K562 (cell line): ENCODE measurements at regions not wholly inside any gene's neighbourhood (a gene's known extent, or its start where the extent isn't known, plus 50 kb on each side); places are given as distances from the start of the nearest gene placed in this dataset.
A peak's percentile ranks its signal among the peaks of the same experiment; 100 is the strongest.

Source experiments
- ATAC-seq: fragments of 200-7000 bp; cut with Tn5 transposase; 3 replicates; pipeline ENCODE4 v1.9.1; 2020; ENCODE audit warnings: moderate library complexity
- BruUV-seq: library from RNA; stranded (reverse); fragments of 400-500 nt; replicated peaks from 2 replicates; lab custom pipeline; 2021; lab: Mats Ljungman, UMichigan
- CTCF ChIA-PET: fragments of 300-600 bp; formaldehyde crosslinking; extraction: SDS; loops from one replicate; lab custom pipeline; 2021; ENCODE audit warnings: low intra/inter-chr PET ratio; lab: Yijun Ruan, JAX
- POLR2A ChIA-PET: fragments of 300-600, 350-650 bp; sonication (Branson Sonifier 250); formaldehyde crosslinking; extraction: SDS; loops from one replicate; lab custom pipeline; 2021; ENCODE audit warnings: antibody characterized with exemption, inconsistent platforms; lab: Yijun Ruan, JAX
- DNase-seq, 4 experiments: peaks; one replicate each; pipeline versions ENCODE4 v3.0.0 to v3.0.0-alpha.2; 2011 to 2018; ENCODE audit warnings: low spot score in 3 of 4, mixed read lengths in 3 of 4; ENCODE audit errors: extremely low read depth in 1 of 4
- FAIRE-seq: peaks from 2 replicates; lab custom pipeline; 2011; peaks lifted over from hg19 to GRCh38; lab: Jason Lieb, UNC
- H2AFZ ChIP-seq: 2 replicates; pipeline ENCODE4 v1.6.0; 2011; ENCODE audit warnings: low read depth, low read length, control low read depth, inconsistent platforms
- H3K27ac ChIP-seq: fragments of 200-600 bp; 3 replicates; pipeline ENCODE4 v1.8.0; 2011; ENCODE audit warnings: low read depth, mild to moderate bottlenecking, control low read depth, inconsistent platforms, low read length, moderate library complexity, mixed read lengths; ENCODE audit errors: extremely low read depth
- H3K27me3 ChIP-seq, 2 experiments: fragments of 300-600 bp in 1 of 2; 2 replicates in 1 of 2; 3 replicates in 1 of 2; pipeline versions ENCODE4 v1.6.0 to v1.8.0; 2011; ENCODE audit warnings: inconsistent platforms in 2 of 2, low read length in 2 of 2, mild to moderate bottlenecking in 1 of 2, mixed read lengths in 1 of 2, moderate library complexity in 1 of 2; ENCODE audit not compliant: control insufficient read depth in 2 of 2, insufficient read depth in 2 of 2
- H3K36me3 ChIP-seq: fragments of 300-600 bp; 3 replicates; pipeline ENCODE4 v1.8.0; 2011; ENCODE audit warnings: mild to moderate bottlenecking, low read length, inconsistent platforms; ENCODE audit not compliant: control insufficient read depth, insufficient read depth
- H3K4me1 ChIP-seq, 2 experiments: fragments of 200-600 bp in 1 of 2; replicated peaks in 1 of 2; 2 replicates in 1 of 2; 3 replicates in 1 of 2; pipeline versions ENCODE4 v1.5.1 to v1.8.0; 2011; ENCODE audit warnings: inconsistent platforms in 2 of 2, low read length in 2 of 2, mild to moderate bottlenecking in 1 of 2, mixed read lengths in 1 of 2, moderate library complexity in 1 of 2; ENCODE audit not compliant: control insufficient read depth in 2 of 2, insufficient read depth in 2 of 2
- H3K4me2 ChIP-seq: 2 replicates; pipeline ENCODE4 v1.6.1; 2011; ENCODE audit warnings: low read length, control low read depth, inconsistent platforms, mixed read lengths; ENCODE audit not compliant: insufficient read depth
- H3K4me3 ChIP-seq: fragments of 200-600 bp; sonication (generic), shearing (Covaris generic); 2 replicates; pipeline ENCODE4 v1.5.1; 2016; ENCODE audit warnings: control low read depth, inconsistent platforms
- H3K79me2 ChIP-seq: fragments of 200-600 bp; 3 replicates; pipeline ENCODE4 v1.8.0; 2011; ENCODE audit warnings: low read length, inconsistent platforms; ENCODE audit not compliant: control insufficient read depth, insufficient read depth
- H3K9ac ChIP-seq, 2 experiments: 2 replicates each; pipeline versions ENCODE4 v1.6.0 to v1.6.1; 2011; ENCODE audit warnings: low read depth in 2 of 2, low read length in 2 of 2, control low read depth in 1 of 2, inconsistent platforms in 1 of 2, mild to moderate bottlenecking in 1 of 2, mixed read lengths in 1 of 2; ENCODE audit not compliant: insufficient read depth in 1 of 2
- H3K9me1 ChIP-seq: one replicate; pipeline ENCODE4 v1.6.0; 2011; ENCODE audit warnings: inconsistent platforms, mild to moderate bottlenecking, low read length, moderate library complexity; ENCODE audit not compliant: control insufficient read depth, insufficient read depth
- H3K9me3 ChIP-seq: replicated peaks from 2 replicates; pipeline ENCODE4 v1.5.1; 2011; ENCODE audit warnings: low read depth, low read length, inconsistent platforms; ENCODE audit not compliant: control insufficient read depth, insufficient read depth
- H4K20me1 ChIP-seq: replicated peaks from 2 replicates; pipeline ENCODE4 v1.6.1; 2011; ENCODE audit warnings: low read length, inconsistent platforms, mixed read lengths; ENCODE audit not compliant: control insufficient read depth, insufficient read depth
- DDX20 ChIP-seq: fragments of 450-650 bp; IDR thresholded peaks from 2 replicates; pipeline ENCODE4 v1.6.1; 2016; ENCODE audit warnings: missing genetic modification characterization, low read depth, mild to moderate bottlenecking, missing compliant biosample characterization, moderate library complexity
- GTF2E2 ChIP-seq: fragments of 200-800 bp; sonication (Bioruptor generic); IDR thresholded peaks from 2 replicates; pipeline ENCODE4 v1.6.1; 2016; ENCODE audit warnings: missing genetic modification characterization, missing compliant biosample characterization
- JUN ChIP-seq, 2 experiments: sonication (generic) in 1 of 2; formaldehyde crosslinking in 1 of 2; IDR thresholded peaks; 2 replicates each; pipeline versions ENCODE4 v1.6.1 to v1.8.0; 2012 to 2022; ENCODE audit warnings: borderline replicate concordance in 2 of 2, mild to moderate bottlenecking in 2 of 2, improper control_type of control experiment in 1 of 2, low read depth in 1 of 2, low read length in 1 of 2, missing genetic modification reagents in 1 of 2
- OTX1 ChIP-seq: fragments of 450-650 bp; formaldehyde crosslinking; IDR thresholded peaks from 2 replicates; pipeline ENCODE4 v1.4.0; 2022; ENCODE audit warnings: mild to moderate bottlenecking
- PPARD ChIP-seq: fragments of 250-450 bp; sonication (Bioruptor Pico); IDR thresholded peaks from 2 replicates; pipeline ENCODE4 v1.8.0; 2022; ENCODE audit warnings: inconsistent platforms, mild to moderate bottlenecking, moderate library complexity
- XRCC3 ChIP-seq: fragments of 450-650 bp; IDR thresholded peaks from 2 replicates; pipeline ENCODE4 v1.6.1; 2017; ENCODE audit warnings: mild to moderate bottlenecking, moderate library complexity
- ZFP36 ChIP-seq: fragments of 150-350 bp; IDR thresholded peaks from 2 replicates; pipeline ENCODE4 v1.6.1; 2018; ENCODE audit warnings: low read length, low read depth; ENCODE audit not compliant: partially characterized antibody
- ZKSCAN8 ChIP-seq: fragments of 200-800 bp; sonication (Bioruptor generic); IDR thresholded peaks from 2 replicates; pipeline ENCODE4 v1.6.1; 2016; ENCODE audit warnings: missing genetic modification characterization, missing compliant biosample characterization
- ZNF175 ChIP-seq: fragments of 200-800 bp; sonication (Bioruptor generic); IDR thresholded peaks from 2 replicates; pipeline ENCODE4 v1.6.1; 2016; ENCODE audit warnings: low read depth, mild to moderate bottlenecking, missing genetic modification characterization, missing compliant biosample characterization
- ZNF274 ChIP-seq: IDR thresholded peaks from 2 replicates; pipeline ENCODE4 v1.6.1; 2011; ENCODE audit warnings: low read depth, mild to moderate bottlenecking, low read length, moderate library complexity, borderline replicate concordance
- ZNF316 ChIP-seq: fragments of 450-650 bp; IDR thresholded peaks from 2 replicates; pipeline ENCODE4 v1.6.1; 2016
- WGBS: fragments of 100-300 bp; shearing (Covaris generic); methylation state at CpG from one replicate; pipeline ENCODE4 v1.1.6; 2016; ENCODE audit warnings: low coverage, mixed read lengths; ENCODE audit not compliant: insufficient coverage; ENCODE audit errors: missing lambda C conversion rate; 5-methylcytosine and 5-hydroxymethylcytosine counted together
- in situ Hi-C: fragments of 300-500 bp; cut with MboI; formaldehyde crosslinking; loops from 4 replicates; pipeline ENCODE4 v1.15.0; 2018; ENCODE audit warnings: inconsistent platforms, mixed read lengths
- intact Hi-C: fragments of 100-400 bp; cut with micrococcal nuclease; formaldehyde crosslinking; loops from 2 replicates; pipeline ENCODE4 v1.14.2; 2022
- TF ChIP-seq, protein P1 (sequence below): fragments of 250-450 bp; sonication (Bioruptor Pico); IDR thresholded peaks from 2 replicates; pipeline ENCODE4 v1.5.0; 2021

DNA sequence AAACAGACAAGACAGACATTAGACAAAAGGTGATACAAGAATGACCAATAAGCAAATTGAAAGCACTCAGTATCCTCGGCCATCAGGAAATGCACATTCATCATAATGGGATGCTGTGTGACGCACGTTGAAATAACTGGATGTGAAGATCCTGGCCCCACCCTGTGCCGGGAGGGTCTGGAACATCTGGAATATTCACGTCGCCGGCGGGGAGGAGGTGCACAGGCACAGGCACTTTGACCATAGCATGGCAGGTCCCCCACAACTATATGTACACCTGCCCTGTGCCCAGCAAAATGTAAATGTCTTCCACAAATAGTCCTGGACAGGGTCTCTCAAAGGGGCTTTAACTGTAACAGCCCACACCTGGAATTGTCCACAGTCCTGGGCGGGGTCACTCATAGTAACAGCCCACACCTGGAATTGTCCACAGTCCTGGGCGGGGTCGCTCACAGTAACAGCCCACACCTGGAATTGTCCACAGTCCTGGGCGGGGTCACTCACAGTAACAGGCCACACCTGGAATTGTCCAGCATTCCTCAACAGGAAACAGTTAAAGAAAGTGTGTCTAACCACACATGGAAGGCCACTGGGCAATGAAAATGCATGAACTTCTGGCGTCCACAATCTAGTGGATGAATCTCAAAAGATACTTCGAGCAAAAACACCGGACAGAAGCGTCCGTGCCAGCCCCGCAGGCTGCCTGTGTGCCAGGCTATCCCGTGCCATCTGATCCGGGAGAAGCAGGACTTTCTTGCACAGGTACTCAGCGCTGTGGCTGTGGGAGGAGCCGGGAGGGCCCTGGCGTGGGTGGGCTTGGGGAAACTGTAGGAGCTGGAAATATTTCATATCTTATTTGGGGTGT lies 113.4 kb downstream of the RTP5 start:
- no peak overlapping the region for H2AFZ ChIP-seq
- H3K36me3 ChIP-seq, result no peaks in the 10 kb centered on the region
- no peak overlapping the region for H3K4me3 ChIP-seq
- H3K9ac ChIP-seq, result no peak overlapping the region
- intact Hi-C loops (no loop called here), in situ Hi-C loops (no loop called here)
- ATAC-seq, result no peak
- 26% methylated on average over 16 of the region's 23 CpGs for WGBS
- no peak for FAIRE-seq
- no peaks in the 10 kb centered on the region for H3K9me3 ChIP-seq
- POLR2A ChIA-PET, result no interaction called here
- no peak overlapping the region for H3K4me2 ChIP-seq
- no peaks in the 10 kb centered on the region for H4K20me1 ChIP-seq
- H3K27ac ChIP-seq, result no peak overlapping the region
- H3K9me1 ChIP-seq, result no peaks in the 10 kb centered on the region
- H3K79me2 ChIP-seq, result no peaks in the 10 kb centered on the region
- no TSS peak for BruUV-seq
- CTCF ChIA-PET, result no interaction called here
- H3K27me3 ChIP-seq, result peaks cover 0 to 44% of the 10 kb centered on the region in 2 experiments; a peak in 2 of 5 replicates
- peaks cover 0 to 12% of the 10 kb centered on the region in 2 experiments; a peak in 1 of 5 replicates for H3K4me1 ChIP-seq
- TF ChIP-seq ZNF316 (0 out of 2 replicates have a peak, but pooled peaks have one; percentile 22), OTX1 (CRISPR knock-in tag) (no peak), DDX20 (tag) (no peak)
- no peak for DNase-seq

DNA sequence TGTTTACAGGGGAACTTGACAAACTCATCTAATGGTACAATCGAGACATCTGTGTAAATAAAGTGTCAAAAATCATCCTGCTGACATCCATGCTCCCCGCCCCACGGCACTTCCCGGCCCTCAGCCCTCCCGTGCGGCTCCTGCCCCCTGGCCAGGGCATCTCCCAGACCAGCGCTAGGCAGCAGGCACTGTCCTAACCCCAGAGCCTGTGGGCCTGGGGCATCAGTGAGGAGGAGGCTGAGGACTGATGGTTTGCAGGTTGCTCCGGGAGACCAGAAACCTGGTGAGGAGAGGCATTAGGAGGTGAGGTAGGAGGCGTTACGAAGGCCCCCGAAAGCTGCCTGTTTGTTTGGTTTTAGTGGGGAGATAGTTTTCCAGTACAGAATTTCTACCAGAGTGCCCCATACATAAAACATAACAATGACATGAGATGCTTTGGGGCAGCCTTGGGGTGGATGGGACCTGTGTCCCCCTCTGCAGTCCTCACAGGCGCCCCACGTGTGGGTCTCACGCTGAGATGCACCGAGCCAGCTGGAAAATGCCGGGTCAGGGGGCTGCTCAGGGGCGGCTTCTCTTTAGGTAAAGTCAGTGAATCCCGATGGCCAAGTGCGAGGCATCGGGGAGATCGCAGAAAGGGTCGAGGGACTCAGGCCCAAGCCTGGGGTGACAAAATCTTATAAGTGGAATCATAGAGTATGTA lies 114.2 kb downstream of the RTP5 start:
- ChIA-PET CTCF (no interaction called here), POLR2A (interaction anchor here (1.0 kb wide), 1 partner anchor 10 kb away, joined by 6 read pairs; no protein-coding TSS in a partner anchor)
- Histone ChIP-seq H3K27me3 (peaks cover 0 to 44% of the 10 kb centered on the region in 2 experiments; a peak in 2 of 5 replicates), H3K4me1 (peaks cover 0 to 12% of the 10 kb centered on the region in 2 experiments; a peak in 1 of 5 replicates), H3K4me2 (no peak overlapping the region), H2AFZ (no peak overlapping the region), H3K9me1 (no peaks in the 10 kb centered on the region), H3K79me2 (no peaks in the 10 kb centered on the region), H3K36me3 (no peaks in the 10 kb centered on the region), H3K4me3 (no peak overlapping the region), H3K9me3 (no peaks in the 10 kb centered on the region), H3K9ac (no peak overlapping the region), H3K27ac (no peak overlapping the region), H4K20me1 (no peaks in the 10 kb centered on the region)
- DNase-seq, result no peak
- intact Hi-C loops (no loop called here), in situ Hi-C loops (no loop called here)
- BruUV-seq, result no TSS peak
- FAIRE-seq, result no peak
- no peak for ATAC-seq
- WGBS, result 28% methylated on average over 15 of the region's 22 CpGs
- TF ChIP-seq GTF2E2 (tag) (no peak), ZNF274 (no peak), ZKSCAN8 (CRISPR knock-in tag) (no peak), XRCC3 (no peak), PPARD (CRISPR knock-in tag) (no peak), ZFP36 (no peak), ZNF175 (CRISPR knock-in tag) (no peak), JUN (IDR thresholded peaks at IDR 0.05; ENCODE audit: borderline replicate concordance, low read depth, low read length) (no peak), JUN (CRISPR knock-in tag; IDR thresholded peaks at IDR 0.05; ENCODE audit: borderline replicate concordance) (no peak)
- TF ChIP-seq, protein P1, sequence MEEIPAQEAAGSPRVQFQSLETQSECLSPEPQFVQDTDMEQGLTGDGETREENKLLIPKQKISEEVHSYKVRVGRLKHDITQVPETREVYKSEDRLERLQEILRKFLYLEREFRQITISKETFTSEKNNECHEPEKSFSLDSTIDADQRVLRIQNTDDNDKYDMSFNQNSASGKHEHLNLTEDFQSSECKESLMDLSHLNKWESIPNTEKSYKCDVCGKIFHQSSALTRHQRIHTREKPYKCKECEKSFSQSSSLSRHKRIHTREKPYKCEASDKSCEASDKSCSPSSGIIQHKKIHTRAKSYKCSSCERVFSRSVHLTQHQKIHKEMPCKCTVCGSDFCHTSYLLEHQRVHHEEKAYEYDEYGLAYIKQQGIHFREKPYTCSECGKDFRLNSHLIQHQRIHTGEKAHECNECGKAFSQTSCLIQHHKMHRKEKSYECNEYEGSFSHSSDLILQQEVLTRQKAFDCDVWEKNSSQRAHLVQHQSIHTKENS (CRISPR knock-in tag), result no peak
